Thoracic aorta (tissue), 2 donors: ENCODE measurements at regions not wholly inside any gene's neighbourhood (a gene's known extent, or its start where the extent isn't known, plus 50 kb on each side); places are given as distances from the start of the nearest gene placed in this dataset.

Experiments
- ATAC-seq: fragments of 150-250 bp; one replicate; pipeline ENCODE4 v1.8.0; 2017; ENCODE audit warnings: low read depth; ENCODE audit not compliant: insufficient number of reproducible peaks, low FRiP score
- DNase-seq: peaks from one replicate; pipeline ENCODE4 v3.0.0-alpha.2; 2020; ENCODE audit warnings: low spot score
- H3K27ac ChIP-seq, 2 donors: fragments of 200-600 bp; sonication (generic); 1 replicate in 1 of 2; 2 replicates in 1 of 2; pipeline ENCODE4 v1.5.1; 2016; ENCODE audit warnings: mild to moderate bottlenecking in 2 of 2, moderate library complexity in 2 of 2
- H3K27me3 ChIP-seq: fragments of 200-600 bp; sonication (generic); replicated peaks from 2 replicates; pipeline ENCODE4 v1.6.0; 2016; ENCODE audit warnings: mild to moderate bottlenecking; ENCODE audit not compliant: insufficient read depth
- H3K36me3 ChIP-seq: fragments of 200-600 bp; sonication (generic); one replicate; pipeline ENCODE4 v1.5.1; 2016
- H3K4me1 ChIP-seq, 2 donors: fragments of 200-600 bp; sonication (generic); 1 replicate in 1 of 2; 2 replicates in 1 of 2; pipeline versions ENCODE4 v1.5.1 to v1.6.0; 2016; ENCODE audit warnings: low read depth in 2 of 2, mild to moderate bottlenecking in 1 of 2; ENCODE audit not compliant: control insufficient read depth in 1 of 2
- H3K4me3 ChIP-seq: fragments of 200-600 bp; sonication (generic); 2 replicates; pipeline ENCODE4 v1.5.1; 2016; ENCODE audit warnings: mild to moderate bottlenecking
- H3K9me3 ChIP-seq: fragments of 200-600 bp; sonication (generic); 2 replicates; pipeline ENCODE4 v1.5.1; 2016
- TF ChIP-seq, protein P1 (sequence below): fragments of 200-600 bp; sonication (generic); IDR thresholded peaks from one replicate; pipeline ENCODE4 v1.5.1; 2019; ENCODE audit warnings: antibody characterized with exemption

DNA sequence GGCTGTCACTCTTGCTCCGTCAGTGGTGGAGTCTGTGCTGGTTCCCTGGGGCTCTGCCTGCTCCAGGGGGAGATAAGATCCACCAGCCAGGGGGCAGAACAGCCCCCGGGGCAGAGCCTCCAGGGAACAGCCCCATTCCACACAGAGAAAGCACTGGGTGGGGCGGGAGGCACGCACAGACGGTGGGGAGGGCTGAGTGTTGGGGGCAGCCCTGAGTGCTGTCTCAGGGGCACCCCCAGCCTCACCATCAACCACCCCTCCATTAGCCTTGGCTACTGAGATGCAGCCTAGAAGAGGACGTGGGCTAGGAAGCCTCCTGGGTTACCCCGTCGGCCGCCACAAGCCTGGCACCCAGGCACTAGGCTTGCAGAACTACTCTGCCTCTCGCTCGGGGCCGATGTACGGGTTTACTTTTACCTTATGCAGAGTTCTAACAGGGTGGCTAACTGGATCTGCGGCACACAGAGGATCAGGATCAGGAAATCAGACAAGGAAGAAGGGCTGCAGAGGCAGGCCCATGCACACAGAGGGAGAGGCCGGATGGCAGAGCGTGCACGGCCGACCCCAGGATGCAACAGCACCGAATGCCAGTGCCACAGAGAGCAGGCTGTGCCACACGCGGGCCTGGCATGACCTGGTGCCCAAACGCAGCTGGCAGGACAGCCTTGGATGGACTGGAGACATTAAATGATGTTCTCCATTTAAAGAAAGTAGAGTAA, 140.5 kb downstream of the CTTN start:
- H3K36me3 ChIP-seq = no peaks in the 10 kb centered on the region
- ATAC-seq (no peak), DNase-seq (no peak)
- H3K27ac ChIP-seq = no peak overlapping the region
- no peaks in the 10 kb centered on the region for H3K4me1 ChIP-seq
- no peaks in the 10 kb centered on the region for H3K27me3 ChIP-seq
- H3K9me3 ChIP-seq = no peaks in the 10 kb centered on the region
- TF ChIP-seq, protein P1, sequence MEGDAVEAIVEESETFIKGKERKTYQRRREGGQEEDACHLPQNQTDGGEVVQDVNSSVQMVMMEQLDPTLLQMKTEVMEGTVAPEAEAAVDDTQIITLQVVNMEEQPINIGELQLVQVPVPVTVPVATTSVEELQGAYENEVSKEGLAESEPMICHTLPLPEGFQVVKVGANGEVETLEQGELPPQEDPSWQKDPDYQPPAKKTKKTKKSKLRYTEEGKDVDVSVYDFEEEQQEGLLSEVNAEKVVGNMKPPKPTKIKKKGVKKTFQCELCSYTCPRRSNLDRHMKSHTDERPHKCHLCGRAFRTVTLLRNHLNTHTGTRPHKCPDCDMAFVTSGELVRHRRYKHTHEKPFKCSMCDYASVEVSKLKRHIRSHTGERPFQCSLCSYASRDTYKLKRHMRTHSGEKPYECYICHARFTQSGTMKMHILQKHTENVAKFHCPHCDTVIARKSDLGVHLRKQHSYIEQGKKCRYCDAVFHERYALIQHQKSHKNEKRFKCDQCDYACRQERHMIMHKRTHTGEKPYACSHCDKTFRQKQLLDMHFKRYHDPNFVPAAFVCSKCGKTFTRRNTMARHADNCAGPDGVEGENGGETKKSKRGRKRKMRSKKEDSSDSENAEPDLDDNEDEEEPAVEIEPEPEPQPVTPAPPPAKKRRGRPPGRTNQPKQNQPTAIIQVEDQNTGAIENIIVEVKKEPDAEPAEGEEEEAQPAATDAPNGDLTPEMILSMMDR = no peak
- no peak overlapping the region for H3K4me3 ChIP-seq

- Histone ChIP-seq H3K4me3 (no peak overlapping the region), H3K36me3 (no peaks in the 10 kb centered on the region), H3K4me1 (no peaks in the 10 kb centered on the region), H3K27ac (no peak overlapping the region), H3K9me3 (no peaks in the 10 kb centered on the region), H3K27me3 (no peaks in the 10 kb centered on the region)
- TF ChIP-seq, protein P1 = no peak
- DNase-seq = no peak
- no peak for ATAC-seq
These were observed 141.2 kb downstream of the CTTN start for GRCh38 chr11:70539360-70540095.

GRCh38 chr11:70540196-70540595, 141.9 kb downstream of the CTTN start:
- TF ChIP-seq, protein P1 = no peak
- Histone ChIP-seq H3K27me3 (no peaks in the 10 kb centered on the region), H3K27ac (no peak overlapping the region), H3K4me1 (no peaks in the 10 kb centered on the region), H3K9me3 (no peaks in the 10 kb centered on the region), H3K36me3 (no peaks in the 10 kb centered on the region), H3K4me3 (no peak overlapping the region)
- ATAC-seq (no peak), DNase-seq (no peak)

DNA sequence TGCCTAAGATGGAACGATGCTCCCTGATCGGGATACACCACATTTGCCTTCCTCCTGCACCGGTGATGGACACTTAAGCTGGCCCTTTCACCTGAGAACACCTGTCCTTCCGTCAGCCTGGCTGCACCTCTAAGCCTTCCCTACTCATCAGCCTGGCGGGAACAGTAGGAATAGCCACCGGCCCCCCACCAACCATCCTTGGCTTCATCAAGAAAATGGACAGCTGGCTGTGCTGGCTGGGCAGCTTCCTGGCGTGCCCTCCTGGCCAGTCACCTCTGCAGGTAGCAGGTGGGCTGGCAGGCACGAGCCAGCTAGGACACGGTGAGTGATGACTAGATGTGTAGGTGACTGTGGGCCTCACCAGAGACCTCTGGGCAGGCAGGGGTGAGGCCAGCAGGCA, 142.8 kb downstream of the CTTN start:
- ATAC-seq (no peak), DNase-seq (no peak)
- TF ChIP-seq, protein P1 = no peak
- Histone ChIP-seq H3K4me1 (no peaks in the 10 kb centered on the region), H3K4me3 (no peak overlapping the region), H3K9me3 (no peaks in the 10 kb centered on the region), H3K27ac (no peak overlapping the region), H3K36me3 (no peaks in the 10 kb centered on the region), H3K27me3 (no peaks in the 10 kb centered on the region)

DNA sequence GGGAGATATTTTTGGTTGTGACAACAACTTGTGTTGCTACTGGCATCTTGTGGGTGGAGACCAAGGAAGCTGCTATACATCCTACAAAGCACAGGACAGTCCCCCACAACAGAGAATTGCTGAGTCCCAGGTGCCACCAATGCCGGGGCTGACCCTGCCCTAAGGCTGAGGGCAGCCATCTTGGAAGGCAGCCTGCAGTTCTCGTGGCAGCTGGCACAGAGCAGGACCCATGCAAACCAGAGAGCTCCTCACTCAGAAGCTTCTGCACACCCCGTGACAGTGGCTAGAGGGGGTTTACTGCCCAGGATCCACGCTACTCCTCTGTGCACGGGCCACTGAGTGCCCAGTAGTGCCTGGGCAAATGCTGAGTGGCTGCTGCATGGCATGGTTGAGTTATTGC, 143.4 kb downstream of the CTTN start:
- Histone ChIP-seq H3K27me3 (no peaks in the 10 kb centered on the region), H3K27ac (no peak overlapping the region), H3K4me3 (no peak overlapping the region), H3K9me3 (no peaks in the 10 kb centered on the region), H3K36me3 (no peaks in the 10 kb centered on the region), H3K4me1 (no peaks in the 10 kb centered on the region)
- ATAC-seq (no peak), DNase-seq (no peak)
- TF ChIP-seq, protein P1 = no peak
